OCI-LY1 (cell line): ENCODE measurements at regions not wholly inside any gene's neighbourhood (a gene's known extent, or its start where the extent isn't known, plus 50 kb on each side); places are given as distances from the start of the nearest gene placed in this dataset.

Experiments
- H2AFZ ChIP-seq: fragments of 200-600 bp; sonication (generic), shearing (Covaris generic); 2 replicates; pipeline ENCODE4 v1.6.0; 2014; ENCODE audit warnings: antibody characterized with exemption, mild to moderate bottlenecking, low read length
- H3F3A ChIP-seq: fragments of 200-600 bp; sonication (generic), shearing (Covaris generic); 2 replicates; pipeline ENCODE4 v1.6.0; 2014; ENCODE audit warnings: mild to moderate bottlenecking, antibody characterized with exemption, low read length, moderate library complexity; ENCODE audit not compliant: insufficient read depth
- H3K27ac ChIP-seq: fragments of 200-600 bp; sonication (generic); 2 replicates; pipeline ENCODE4 v1.5.1; 2014; ENCODE audit warnings: low read length, mixed run types, mild to moderate bottlenecking, low read depth; ENCODE audit not compliant: poor library complexity, severe bottlenecking
- H3K27me3 ChIP-seq: fragments of 200-600 bp; sonication (generic); 2 replicates; pipeline ENCODE4 v1.6.0; 2014; ENCODE audit warnings: antibody characterized with exemption, mild to moderate bottlenecking, low read length, moderate library complexity; ENCODE audit not compliant: insufficient read depth
- H3K36me3 ChIP-seq: fragments of 200-600 bp; sonication (generic); 2 replicates; pipeline ENCODE4 v1.6.1; 2014; ENCODE audit warnings: mild to moderate bottlenecking, antibody characterized with exemption, low read length, moderate library complexity, mixed read lengths; ENCODE audit not compliant: insufficient read depth
- H3K4me1 ChIP-seq: fragments of 200-600 bp; sonication (generic); 2 replicates; pipeline ENCODE4 v1.5.1; 2014; ENCODE audit warnings: mild to moderate bottlenecking, low read length, moderate library complexity; ENCODE audit not compliant: insufficient read depth, severe bottlenecking
- H3K4me2 ChIP-seq: fragments of 200-600 bp; sonication (generic), shearing (Covaris generic); 2 replicates; pipeline ENCODE4 v1.6.1; 2014; ENCODE audit warnings: low read length
- H3K4me3 ChIP-seq: fragments of 200-600 bp; sonication (generic); 2 replicates; pipeline ENCODE4 v1.5.1; 2014; ENCODE audit warnings: low read length, low read depth, mild to moderate bottlenecking, mixed read lengths; ENCODE audit not compliant: poor library complexity, severe bottlenecking
- H3K79me2 ChIP-seq: fragments of 200-600 bp; shearing (Covaris generic); 2 replicates; pipeline ENCODE4 v1.6.1; 2016; ENCODE audit warnings: mixed run types, low read length, mixed read lengths; ENCODE audit not compliant: insufficient read depth
- H3K9ac ChIP-seq: fragments of 200-600 bp; sonication (generic), shearing (Covaris generic); 2 replicates; pipeline ENCODE4 v1.6.1; 2014; ENCODE audit warnings: mild to moderate bottlenecking, low read length, mixed read lengths
- H3K9me2 ChIP-seq: fragments of 200-600 bp; sonication (generic), shearing (Covaris generic); 2 replicates; pipeline ENCODE4 v1.6.1; 2014; ENCODE audit warnings: low read depth, mild to moderate bottlenecking, low read length, mixed read lengths
- H3K9me3 ChIP-seq: fragments of 200-600 bp; shearing (Covaris generic); 2 replicates; pipeline ENCODE4 v1.6.1; 2014; ENCODE audit warnings: low read length, mixed read lengths
- H4K20me1 ChIP-seq: fragments of 200-600 bp; sonication (generic), shearing (Covaris generic); 2 replicates; pipeline ENCODE4 v1.6.0; 2016; ENCODE audit warnings: mild to moderate bottlenecking, low read length; ENCODE audit not compliant: insufficient read depth
- CTCF ChIP-seq: fragments of 200-600 bp; sonication (generic), shearing (Covaris generic); IDR thresholded peaks from 2 replicates; pipeline ENCODE4 v1.5.1; 2017; ENCODE audit warnings: mild to moderate bottlenecking, antibody characterized with exemption, low read length, moderate library complexity, mixed read lengths
- EZH2 ChIP-seq: fragments of 200-600 bp; sonication (generic), shearing (Covaris generic); IDR thresholded peaks from 2 replicates; pipeline ENCODE4 v1.8.0; 2017; ENCODE audit warnings: borderline replicate concordance, mixed run types, mild to moderate bottlenecking, antibody characterized with exemption, low read length, moderate library complexity, mixed read lengths

- Histone ChIP-seq H3F3A (no peaks in the 10 kb centered on the region), H3K79me2 (no peaks in the 10 kb centered on the region), H3K9ac (no peak overlapping the region), H3K27me3 (no peaks in the 10 kb centered on the region), H3K9me2 (no peaks in the 10 kb centered on the region), H3K27ac (no peak overlapping the region), H2AFZ (no peak overlapping the region), H3K4me1 (peaks cover 4% of the 10 kb centered on the region), H3K36me3 (no peaks in the 10 kb centered on the region), H3K9me3 (no peaks in the 10 kb centered on the region), H3K4me2 (no peak overlapping the region), H3K4me3 (no peak overlapping the region), H4K20me1 (no peaks in the 10 kb centered on the region)
- no peak for TF ChIP-seq CTCF
- TF ChIP-seq EZH2, result no peak
Observed at GRCh38 chr2:8191427-8191826, 490.4 kb upstream of the ID2 start.

DNA sequence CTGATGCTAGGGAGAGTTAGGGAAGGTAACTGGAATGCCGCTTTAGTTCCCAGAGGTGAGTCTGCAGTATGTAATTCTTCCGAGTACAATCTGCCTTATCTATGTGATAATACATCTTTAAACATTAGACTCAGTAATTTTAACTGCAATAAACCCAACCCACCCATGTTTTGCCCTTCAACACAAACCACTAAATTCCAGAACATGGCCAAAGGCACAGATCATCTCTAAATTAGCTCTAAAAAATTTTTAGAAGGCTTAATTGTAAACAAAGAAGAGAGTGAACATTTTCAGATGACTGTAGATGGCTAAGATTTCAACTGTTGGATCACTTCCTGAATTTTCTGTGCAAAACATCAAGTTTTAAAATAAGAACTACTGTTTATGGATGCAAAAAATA is 488.7 kb upstream of the ID2 start:
- Histone ChIP-seq H3K27me3 (no peaks in the 10 kb centered on the region), H3K79me2 (no peaks in the 10 kb centered on the region), H3K4me1 (peaks cover 4% of the 10 kb centered on the region), H2AFZ (no peak overlapping the region), H3K9me2 (no peaks in the 10 kb centered on the region), H3K4me3 (no peak overlapping the region), H3F3A (no peaks in the 10 kb centered on the region), H4K20me1 (no peaks in the 10 kb centered on the region), H3K9me3 (no peaks in the 10 kb centered on the region), H3K4me2 (no peak overlapping the region), H3K36me3 (no peaks in the 10 kb centered on the region), H3K27ac (no peak overlapping the region), H3K9ac (no peak overlapping the region)
- TF ChIP-seq CTCF (no peak), EZH2 (no peak)

DNA sequence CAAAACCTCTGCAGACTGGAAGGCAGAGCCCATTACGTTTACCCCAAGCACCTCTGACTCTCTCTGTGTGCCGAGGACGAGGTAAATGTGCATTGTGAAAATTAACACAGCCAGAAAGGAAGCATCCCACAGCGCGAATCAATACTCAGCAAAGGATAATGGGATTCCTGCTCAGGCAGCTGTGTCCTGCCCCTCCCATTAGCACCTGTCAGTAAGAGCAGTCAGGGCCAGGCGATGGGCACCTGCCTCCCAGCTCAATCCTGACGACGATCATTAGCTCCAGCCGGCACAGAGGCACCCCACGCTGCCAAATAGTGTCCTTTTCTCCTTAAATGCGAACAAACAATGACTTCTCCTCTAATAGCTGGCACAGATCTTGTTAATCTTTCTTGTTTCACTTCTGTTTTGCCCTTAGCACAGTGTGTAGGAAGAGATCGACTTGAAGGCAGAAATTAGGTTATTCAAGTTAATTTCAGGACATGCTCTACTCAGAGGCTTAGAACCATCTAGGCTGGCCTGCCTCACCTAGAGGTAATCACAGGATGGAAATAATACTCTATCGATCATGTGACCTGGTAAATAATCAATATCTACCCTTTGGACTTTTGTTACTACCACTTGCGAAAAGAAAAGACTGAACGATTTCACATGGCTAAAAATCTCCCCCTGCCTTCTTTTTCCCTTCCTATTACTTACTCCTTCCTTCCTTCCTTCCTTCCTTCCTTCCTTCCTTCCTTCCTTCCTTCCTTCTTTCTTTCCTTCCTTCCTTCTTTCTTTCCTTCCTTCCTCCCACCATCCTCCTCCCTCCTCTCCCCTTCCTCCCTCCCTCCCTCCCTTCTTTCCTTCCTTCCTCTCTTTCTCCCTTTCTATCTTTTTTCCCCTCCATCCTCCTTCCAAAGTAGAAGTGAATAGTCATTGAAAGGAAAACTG is 487.9 kb upstream of the ID2 start:
- no peak overlapping the region for H2AFZ ChIP-seq

More for the DNA sequence above, 487.9 kb upstream of the ID2 start:
- Histone ChIP-seq H3K4me2 (no peak overlapping the region; the same call in 1 of the 2 replicates), H3F3A (no peaks in the 10 kb centered on the region), H3K4me1 (peaks cover 4% of the 10 kb centered on the region), H4K20me1 (no peaks in the 10 kb centered on the region), H3K4me3 (no peak overlapping the region), H3K9ac (no peak overlapping the region), H3K9me2 (no peaks in the 10 kb centered on the region), H3K9me3 (no peaks in the 10 kb centered on the region), H3K27ac (no peak overlapping the region), H3K27me3 (no peaks in the 10 kb centered on the region), H3K36me3 (no peaks in the 10 kb centered on the region), H3K79me2 (no peaks in the 10 kb centered on the region)
- no peak for TF ChIP-seq CTCF
